ENCODE measurements at regions not wholly inside any gene's neighbourhood (a gene's known extent, or its start where the extent isn't known, plus 50 kb on each side); places are given as distances from the start of the nearest gene placed in this dataset.

- no peak for ATAC-seq
- TF ChIP-seq BACH2 (CRISPR knock-in tag; IDR thresholded peaks at IDR 0.05; ENCODE audit: borderline replicate concordance) (no peak), ZC3H10 (CRISPR knock-in tag; IDR thresholded peaks at IDR 0.05) (no peak), PPARA (CRISPR knock-in tag; IDR thresholded peaks at IDR 0.05; ENCODE audit: borderline replicate concordance) (no peak), ESRRG (CRISPR knock-in tag; IDR thresholded peaks at IDR 0.05) (no peak), CREB5 (CRISPR knock-in tag; IDR thresholded peaks at IDR 0.05; ENCODE audit: low read depth) (no peak), ZNF70 (CRISPR knock-in tag; IDR thresholded peaks at IDR 0.05) (no peak), ZNF8 (CRISPR knock-in tag; IDR thresholded peaks at IDR 0.05) (no peak), GLIS3 (CRISPR knock-in tag; IDR thresholded peaks at IDR 0.05) (no peak), ZNF565 (CRISPR knock-in tag; conservative IDR thresholded peaks at IDR 0.05; ENCODE audit: low read depth) (no peak), CSDC2 (CRISPR knock-in tag; IDR thresholded peaks at IDR 0.05) (no peak), TOX (CRISPR knock-in tag; IDR thresholded peaks at IDR 0.05; ENCODE audit: borderline replicate concordance) (no peak), TSHZ2 (CRISPR knock-in tag; IDR thresholded peaks at IDR 0.05) (no peak), ZFP30 (CRISPR knock-in tag; IDR thresholded peaks at IDR 0.05) (no peak)
- TF ChIP-seq, protein P1, sequence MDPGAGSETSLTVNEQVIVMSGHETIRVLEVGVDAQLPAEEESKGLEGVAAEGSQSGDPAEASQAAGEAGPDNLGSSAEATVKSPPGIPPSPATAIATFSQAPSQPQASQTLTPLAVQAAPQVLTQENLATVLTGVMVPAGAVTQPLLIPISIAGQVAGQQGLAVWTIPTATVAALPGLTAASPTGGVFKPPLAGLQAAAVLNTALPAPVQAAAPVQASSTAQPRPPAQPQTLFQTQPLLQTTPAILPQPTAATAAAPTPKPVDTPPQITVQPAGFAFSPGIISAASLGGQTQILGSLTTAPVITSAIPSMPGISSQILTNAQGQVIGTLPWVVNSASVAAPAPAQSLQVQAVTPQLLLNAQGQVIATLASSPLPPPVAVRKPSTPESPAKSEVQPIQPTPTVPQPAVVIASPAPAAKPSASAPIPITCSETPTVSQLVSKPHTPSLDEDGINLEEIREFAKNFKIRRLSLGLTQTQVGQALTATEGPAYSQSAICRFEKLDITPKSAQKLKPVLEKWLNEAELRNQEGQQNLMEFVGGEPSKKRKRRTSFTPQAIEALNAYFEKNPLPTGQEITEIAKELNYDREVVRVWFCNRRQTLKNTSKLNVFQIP (CRISPR knock-in tag; IDR thresholded peaks at IDR 0.05; ENCODE audit: borderline replicate concordance, low read depth): no peak
Observed at GRCh38 chr15:39208187-39208586, 372.7 kb upstream of the THBS1 start.

- TF ChIP-seq ISL1 (CRISPR knock-in tag; IDR thresholded peaks at IDR 0.05): no peak
- TF ChIP-seq SNAI2 (CRISPR knock-in tag; IDR thresholded peaks at IDR 0.05): no peak
- TF ChIP-seq ZNF565 (CRISPR knock-in tag; conservative IDR thresholded peaks at IDR 0.05; ENCODE audit: low read depth): no peak
- TF ChIP-seq TCF4 (CRISPR knock-in tag; IDR thresholded peaks at IDR 0.05; ENCODE audit: borderline replicate concordance): no peak
- no peak for TF ChIP-seq ZNF8 (CRISPR knock-in tag; IDR thresholded peaks at IDR 0.05)
- TF ChIP-seq GLIS3 (CRISPR knock-in tag; IDR thresholded peaks at IDR 0.05): no peak
- TF ChIP-seq TOX (CRISPR knock-in tag; IDR thresholded peaks at IDR 0.05; ENCODE audit: borderline replicate concordance): no peak
- no peak for ATAC-seq
Observed at GRCh38 chr15:39209548-39210211, 371.2 kb upstream of the THBS1 start.

DNA sequence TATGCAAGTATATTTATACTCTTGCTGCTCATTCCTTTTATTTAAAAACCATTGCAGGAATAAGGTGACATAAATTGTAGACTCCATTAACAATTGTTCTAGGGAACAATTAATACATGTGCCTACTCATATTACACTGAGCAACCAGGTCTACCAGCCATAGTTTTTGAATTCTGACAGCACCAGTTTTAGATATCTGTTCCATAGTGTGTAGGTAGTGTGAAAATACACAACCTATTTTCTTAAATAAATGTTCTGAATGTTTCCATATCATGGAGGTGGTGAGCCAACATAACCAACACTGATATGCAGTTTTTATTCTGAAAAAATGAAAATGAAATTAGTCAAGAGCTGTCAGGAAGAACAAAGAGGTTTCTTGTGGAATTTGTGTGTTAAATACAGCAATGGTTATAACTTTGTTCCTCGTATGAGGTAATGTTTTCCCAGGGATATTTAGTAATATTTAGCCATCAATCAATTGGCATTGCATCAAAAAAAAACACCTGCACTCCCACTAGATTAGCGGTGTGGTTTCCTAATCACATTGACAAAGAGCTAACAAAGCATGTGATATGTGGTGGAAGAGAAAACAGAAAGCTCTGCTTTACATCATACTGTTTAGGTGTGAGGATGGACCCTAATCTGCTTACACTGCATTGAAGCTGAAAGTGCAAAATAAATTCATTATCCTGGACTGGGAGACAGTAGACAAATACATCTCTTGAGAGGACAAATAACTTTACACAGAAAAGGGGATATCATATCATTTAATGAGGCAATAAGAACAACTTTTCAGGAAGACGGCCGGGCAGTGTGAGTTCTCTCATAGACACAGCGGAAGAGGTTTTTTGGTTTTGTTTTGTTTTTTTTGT is 369.5 kb upstream of the THBS1 start:
- no peak for TF ChIP-seq ZFP30 (CRISPR knock-in tag; IDR thresholded peaks at IDR 0.05)
- TF ChIP-seq ISL1 (CRISPR knock-in tag; IDR thresholded peaks at IDR 0.05): no peak
- TF ChIP-seq ZNF565 (CRISPR knock-in tag; conservative IDR thresholded peaks at IDR 0.05; ENCODE audit: low read depth): no peak
- TF ChIP-seq OSR1 (CRISPR knock-in tag; IDR thresholded peaks at IDR 0.05): no peak
- no peak for TF ChIP-seq CREB5 (CRISPR knock-in tag; IDR thresholded peaks at IDR 0.05; ENCODE audit: low read depth)
- no peak for TF ChIP-seq TCF4 (CRISPR knock-in tag; IDR thresholded peaks at IDR 0.05; ENCODE audit: borderline replicate concordance)
- no peak for TF ChIP-seq ZFP3 (CRISPR knock-in tag; IDR thresholded peaks at IDR 0.05)
- no peak for TF ChIP-seq BACH2 (CRISPR knock-in tag; IDR thresholded peaks at IDR 0.05; ENCODE audit: borderline replicate concordance)
- no peak for ATAC-seq

DNA sequence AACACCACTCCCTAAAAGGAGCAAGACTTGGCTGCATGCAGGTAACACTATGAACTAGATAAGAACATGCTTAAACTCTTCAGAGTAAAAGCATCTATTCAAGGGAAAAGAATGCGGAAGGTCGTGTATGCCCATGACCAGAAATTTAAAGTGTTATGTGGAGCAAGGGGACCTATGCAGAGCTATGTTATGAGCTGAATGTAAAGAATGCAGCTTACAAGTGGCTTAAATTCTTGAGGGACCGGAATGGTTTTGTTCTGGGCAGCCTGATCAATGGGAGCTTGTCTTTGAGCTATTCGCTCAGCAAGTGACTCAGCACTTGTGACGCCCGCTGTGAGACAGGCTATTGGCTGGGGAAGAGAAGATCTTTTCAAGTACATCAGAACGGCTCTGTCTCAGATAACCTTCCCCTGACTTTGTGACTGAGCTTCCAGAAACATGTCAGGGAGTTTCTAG is 367.5 kb upstream of the THBS1 start:
- peak; percentile 100 for ATAC-seq
- no peak for TF ChIP-seq ESRRG (CRISPR knock-in tag; IDR thresholded peaks at IDR 0.05)
- no peak for TF ChIP-seq PATZ1 (CRISPR knock-in tag; IDR thresholded peaks at IDR 0.05; ENCODE audit: borderline replicate concordance)
- peak; percentile 41; the same call in 1 of the 2 replicates for TF ChIP-seq TOX (CRISPR knock-in tag; IDR thresholded peaks at IDR 0.05; ENCODE audit: borderline replicate concordance)
- TF ChIP-seq ZFP3 (CRISPR knock-in tag; IDR thresholded peaks at IDR 0.05): no peak
- TF ChIP-seq ISL1 (CRISPR knock-in tag; IDR thresholded peaks at IDR 0.05): peak; percentile 60; the same call in 1 of the 2 replicates
- no peak for TF ChIP-seq ZNF8 (CRISPR knock-in tag; IDR thresholded peaks at IDR 0.05)
- TF ChIP-seq OSR1 (CRISPR knock-in tag; IDR thresholded peaks at IDR 0.05): no peak
- TF ChIP-seq, protein P2, sequence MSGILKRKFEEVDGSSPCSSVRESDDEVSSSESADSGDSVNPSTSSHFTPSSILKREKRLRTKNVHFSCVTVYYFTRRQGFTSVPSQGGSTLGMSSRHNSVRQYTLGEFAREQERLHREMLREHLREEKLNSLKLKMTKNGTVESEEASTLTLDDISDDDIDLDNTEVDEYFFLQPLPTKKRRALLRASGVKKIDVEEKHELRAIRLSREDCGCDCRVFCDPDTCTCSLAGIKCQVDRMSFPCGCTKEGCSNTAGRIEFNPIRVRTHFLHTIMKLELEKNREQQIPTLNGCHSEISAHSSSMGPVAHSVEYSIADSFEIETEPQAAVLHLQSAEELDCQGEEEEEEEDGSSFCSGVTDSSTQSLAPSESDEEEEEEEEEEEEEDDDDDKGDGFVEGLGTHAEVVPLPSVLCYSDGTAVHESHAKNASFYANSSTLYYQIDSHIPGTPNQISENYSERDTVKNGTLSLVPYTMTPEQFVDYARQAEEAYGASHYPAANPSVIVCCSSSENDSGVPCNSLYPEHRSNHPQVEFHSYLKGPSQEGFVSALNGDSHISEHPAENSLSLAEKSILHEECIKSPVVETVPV (CRISPR knock-in tag; IDR thresholded peaks at IDR 0.05): no peak
- TF ChIP-seq ZNF70 (CRISPR knock-in tag; IDR thresholded peaks at IDR 0.05): no peak
